GM18502 (cell line): ENCODE measurements at regions not wholly inside any gene's neighbourhood (a gene's known extent, or its start where the extent isn't known, plus 50 kb on each side); places are given as distances from the start of the nearest gene placed in this dataset.
"Not testable (repeated sequence)": the region's sequence is repeated elsewhere in the genome, so short reads cannot be mapped to it uniquely, and the experiment has no call there.

Experiments used
- ATAC-seq: cut with Tn5 transposase; IDR thresholded peaks from one replicate; pipeline ENCODE4 v1.9.1; 2021; ENCODE audit warnings: mild to moderate bottlenecking; ENCODE audit not compliant: unreplicated experiment, poor library complexity

GRCh38 chr5:173667702-173668101 is 51.3 kb upstream of the BOD1 start:
- ATAC-seq: no peak

DNA sequence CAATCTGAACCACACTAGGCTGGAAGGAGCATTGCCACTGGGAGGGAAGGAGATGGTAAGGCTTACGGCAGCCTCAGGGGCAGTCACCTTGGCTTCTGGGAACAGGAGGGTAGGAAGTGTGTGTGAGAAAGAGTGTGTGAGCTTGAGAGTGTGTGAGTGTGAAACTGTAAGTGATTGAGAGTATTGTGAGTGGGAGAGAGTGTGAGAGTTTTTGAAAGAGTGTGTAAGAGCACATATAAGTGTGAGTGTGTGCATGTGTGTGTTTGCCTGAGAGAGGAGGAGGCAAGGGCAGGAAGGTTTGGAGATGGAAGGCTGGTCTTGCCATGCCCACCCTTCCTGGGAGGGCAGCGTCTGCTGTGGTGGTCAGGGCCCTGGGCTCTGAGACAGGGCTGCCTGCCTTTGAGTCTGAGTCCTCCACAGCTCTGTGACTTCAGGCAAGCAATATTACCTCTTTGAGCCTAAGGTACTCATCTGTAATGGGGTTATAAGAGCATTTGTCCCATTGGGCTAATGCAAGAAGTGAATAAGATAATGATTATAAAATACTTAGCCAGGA is 51.9 kb upstream of the BOD1 start:
- no peak for ATAC-seq

DNA sequence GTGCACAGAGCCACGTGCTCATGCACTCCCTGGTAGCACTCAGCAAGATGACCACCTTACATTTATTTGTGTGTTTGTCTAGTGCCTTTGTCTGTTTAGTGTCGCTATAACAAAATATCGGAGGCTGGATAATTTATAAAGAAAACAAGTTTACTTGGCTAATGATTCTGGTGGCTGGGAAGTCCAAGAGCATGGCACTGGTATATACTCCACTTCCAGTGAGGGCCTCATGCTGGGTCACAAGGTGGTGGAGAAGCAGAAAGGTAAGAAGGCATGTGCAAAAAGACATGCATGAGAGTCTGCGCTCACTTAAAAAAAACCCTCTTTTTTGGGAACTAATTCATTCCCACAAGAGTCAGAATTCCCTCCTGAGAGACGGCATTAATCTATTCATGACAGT is 52.5 kb upstream of the BOD1 start:
- no peak for ATAC-seq

DNA sequence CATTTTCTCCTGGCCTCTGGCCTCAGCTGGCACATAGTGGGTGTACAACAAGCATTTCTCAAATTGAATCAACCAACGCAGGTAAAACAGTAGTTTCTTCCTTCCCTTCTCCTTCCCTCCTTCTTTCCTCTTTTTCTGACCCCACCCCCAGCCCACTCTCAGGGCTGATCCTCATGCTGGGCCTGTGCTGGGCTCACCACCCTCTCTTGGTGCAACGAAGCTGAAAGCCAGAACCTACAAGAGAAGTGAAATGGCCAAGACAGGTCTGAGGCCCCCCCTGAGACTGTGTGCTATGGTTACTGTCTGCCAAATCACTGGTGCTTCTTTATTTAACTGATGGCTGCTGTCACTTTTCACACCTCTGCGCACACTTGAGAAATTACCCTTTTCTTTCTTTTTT is 53.0 kb upstream of the BOD1 start:
- no peak for ATAC-seq

- ATAC-seq: no peak
Measured at GRCh38 chr5:173670130-173670651, 53.7 kb upstream of the BOD1 start.

GRCh38 chr5:173670791-173671120 is 54.3 kb upstream of the BOD1 start:
- no peak for ATAC-seq

DNA sequence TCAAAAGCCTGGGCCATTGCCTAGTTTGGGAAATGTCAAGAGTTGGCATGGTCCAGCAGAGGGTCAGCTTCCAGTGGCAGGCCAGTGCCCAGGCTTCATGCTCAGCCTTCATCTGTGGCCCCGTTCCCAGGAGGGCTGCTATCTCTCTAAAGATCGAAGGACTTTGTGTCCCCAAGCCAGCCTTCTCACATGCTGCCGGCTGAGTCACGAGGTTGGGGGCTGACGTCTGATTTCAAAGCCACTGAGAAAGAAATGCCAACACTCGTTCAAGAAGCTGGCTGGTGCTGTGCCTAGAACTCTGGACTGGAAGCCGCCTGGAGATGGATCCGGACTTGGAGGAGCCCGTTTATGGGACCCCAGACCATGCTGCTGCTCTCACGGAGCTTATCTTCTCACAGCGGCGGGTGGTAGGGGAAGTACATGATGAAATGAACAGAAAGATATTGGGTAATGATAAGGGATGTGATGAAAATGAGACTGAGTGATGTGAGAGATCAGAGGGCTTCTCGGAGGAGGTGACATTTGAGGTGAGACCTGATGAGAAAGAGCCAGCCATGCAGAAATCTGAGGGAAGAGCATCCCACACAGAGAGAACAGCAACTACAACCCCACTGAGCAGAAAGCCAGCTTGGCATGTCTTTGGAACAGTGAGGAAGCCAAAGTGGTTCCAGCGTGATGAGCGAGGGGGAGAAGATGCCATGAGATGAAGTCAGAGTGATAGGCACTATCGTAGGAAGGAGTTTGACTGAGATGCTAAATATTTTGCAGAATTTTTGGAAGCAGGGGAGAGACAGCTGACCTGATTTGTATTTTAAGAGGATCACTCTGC is 54.9 kb upstream of the BOD1 start:
- ATAC-seq: no peak

DNA sequence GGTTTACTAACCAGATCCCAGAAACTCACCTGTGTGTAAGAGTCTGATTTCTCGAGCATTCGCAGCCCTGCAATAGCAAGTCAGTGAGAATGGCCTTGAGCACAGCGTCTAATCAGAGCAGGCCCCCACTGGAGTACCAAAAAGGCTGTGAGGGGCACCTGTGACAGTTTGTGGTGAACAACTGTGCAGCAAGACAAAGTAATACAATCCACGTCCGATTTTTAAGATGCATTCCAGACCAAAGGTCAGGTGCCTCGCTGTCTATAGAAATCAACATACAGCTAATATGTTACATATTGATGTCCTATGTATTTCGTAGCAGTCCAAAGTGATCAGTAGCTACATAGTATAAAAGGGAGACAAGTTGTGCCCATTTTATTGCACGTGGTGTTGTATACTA is 55.7 kb upstream of the BOD1 start:
- no peak for ATAC-seq

- no peak for ATAC-seq
Measured at GRCh38 chr5:173672891-173673290, 56.4 kb upstream of the BOD1 start.

DNA sequence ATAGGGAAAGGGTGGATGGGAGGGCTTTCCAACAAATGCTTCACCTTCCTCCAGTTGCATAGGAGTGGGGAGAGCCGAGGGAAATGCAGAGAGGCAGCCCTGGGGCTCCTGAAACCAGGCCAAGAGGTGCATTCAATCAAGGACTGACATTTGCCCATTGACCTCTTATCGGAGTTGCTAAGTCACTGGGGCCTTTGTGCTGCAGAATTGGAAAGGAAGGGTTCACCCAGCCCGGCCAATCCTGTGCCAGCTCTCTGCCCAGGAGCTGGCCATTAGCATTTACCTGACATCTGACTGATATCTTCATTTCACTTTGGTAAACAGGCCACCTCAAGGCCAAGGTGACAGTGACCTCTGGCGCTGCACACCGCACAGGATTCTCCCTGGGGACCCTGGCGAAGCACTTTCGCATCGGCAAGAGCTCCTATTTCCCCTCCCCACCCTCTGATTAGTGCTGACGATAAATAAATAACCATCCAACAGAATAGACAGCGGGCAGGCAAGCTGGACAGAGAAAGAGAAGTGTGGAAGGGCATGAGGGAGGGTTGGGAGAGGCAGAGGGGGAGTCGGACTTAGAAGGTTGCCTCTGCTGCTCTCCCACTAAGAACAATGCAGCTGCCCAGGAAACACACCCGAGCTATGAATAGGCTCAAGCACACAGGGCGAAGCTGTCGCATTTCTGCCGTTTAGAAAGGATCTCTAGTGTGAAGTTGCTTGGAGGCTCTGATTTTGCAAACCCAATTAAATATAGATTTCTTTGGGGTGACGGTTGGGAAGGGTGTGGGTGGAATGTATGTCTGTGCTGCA is 57.0 kb upstream of the BOD1 start:
- no peak for ATAC-seq

- no peak for ATAC-seq
Measured at GRCh38 chr5:173675287-173675996, 59.0 kb upstream of the BOD1 start.

- no peak for ATAC-seq
Measured at GRCh38 chr5:173676375-173676774, 59.9 kb upstream of the BOD1 start.

GRCh38 chr5:173677125-173677672 is 60.7 kb upstream of the BOD1 start:
- no peak for ATAC-seq

- peak; percentile 74 for ATAC-seq
Measured at GRCh38 chr5:173679909-173680630, 63.6 kb upstream of the BOD1 start.

DNA sequence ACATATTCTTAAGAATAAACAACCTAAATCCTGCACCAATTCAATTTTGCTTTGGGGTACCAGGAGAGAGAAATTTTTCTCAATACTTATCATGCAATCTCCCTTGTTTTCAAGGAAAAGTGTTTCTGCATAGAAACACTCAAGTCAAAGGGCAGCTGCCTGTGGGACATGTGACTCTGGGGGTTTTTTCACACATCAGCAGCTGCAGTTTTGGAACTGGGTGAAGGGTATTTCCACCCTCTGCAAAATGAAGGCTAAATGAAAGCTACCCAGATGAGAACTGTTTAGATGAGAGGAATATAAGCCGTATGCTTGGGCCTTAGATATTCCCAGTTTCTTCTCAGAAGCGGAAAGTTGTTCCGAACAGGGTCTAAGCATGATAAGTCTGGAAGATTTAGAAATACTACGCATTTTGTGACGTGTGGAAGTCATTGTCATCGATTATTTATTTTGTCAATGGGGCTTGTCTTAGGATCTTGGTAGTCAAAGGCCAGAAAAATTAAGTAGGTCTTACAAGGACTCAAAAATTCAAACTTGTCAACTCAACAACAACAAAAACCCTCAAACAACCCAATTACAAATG is 64.3 kb upstream of the BOD1 start:
- ATAC-seq: peak; percentile 83

DNA sequence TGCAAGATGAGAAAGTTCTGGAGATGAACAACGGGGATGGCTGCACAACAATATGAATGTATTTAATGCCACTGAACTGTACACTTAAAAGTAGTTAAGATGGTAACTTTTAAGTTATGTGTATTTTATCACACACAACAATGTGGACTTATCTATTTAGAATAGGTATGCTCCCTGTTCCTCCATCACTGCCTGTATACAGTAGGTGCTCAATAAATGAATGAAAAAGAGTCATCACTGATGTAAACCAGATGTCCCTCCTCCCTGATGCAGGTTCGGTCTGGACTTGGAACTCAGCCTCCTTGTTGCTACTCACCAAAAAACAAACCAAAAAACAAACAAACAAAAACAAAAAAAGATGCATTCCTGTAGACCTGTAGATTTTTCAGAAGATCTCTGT is 65.9 kb upstream of the BOD1 start:
- ATAC-seq: no peak

DNA sequence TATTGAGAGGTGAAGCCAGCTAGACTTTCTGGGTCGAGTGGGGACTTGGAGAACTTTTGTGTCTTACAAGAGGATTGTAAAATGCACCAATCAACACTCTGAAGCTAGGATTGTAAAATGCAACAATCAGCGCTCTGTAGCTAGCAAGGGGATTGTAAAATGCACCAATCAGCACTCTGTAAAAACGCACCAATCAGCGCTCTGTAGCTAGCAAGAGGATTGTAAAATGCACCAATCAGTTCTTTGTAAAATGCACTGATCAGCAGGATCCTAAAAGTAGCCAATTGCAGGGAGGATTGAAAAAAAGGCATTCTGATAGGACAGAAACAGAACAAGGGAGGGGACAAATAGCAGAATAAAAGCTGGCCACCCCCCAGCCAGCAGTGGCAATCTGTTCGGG is 68.1 kb upstream of the BOD1 start:
- ATAC-seq: not testable (repeated sequence)

DNA sequence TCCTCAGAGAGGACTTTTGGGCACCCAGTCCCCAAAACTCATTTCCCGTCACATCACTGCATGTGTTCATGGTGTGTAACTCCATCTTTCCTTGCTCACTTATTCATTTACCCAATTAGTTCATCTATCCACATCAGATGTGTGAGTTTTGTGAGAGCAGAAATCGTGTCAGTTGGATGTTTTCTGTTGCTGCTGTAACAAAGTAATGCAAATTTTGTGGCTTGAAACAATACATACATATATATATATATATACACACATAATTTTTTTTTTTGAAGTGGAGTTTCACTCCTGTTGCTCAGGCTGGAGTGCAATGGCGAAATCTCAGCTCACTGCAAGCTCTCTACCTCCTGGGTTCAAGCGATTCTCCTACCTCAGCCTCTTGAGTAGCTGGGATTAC is 70.5 kb upstream of the BOD1 start:
- no peak for ATAC-seq

- no peak for ATAC-seq
Measured at GRCh38 chr5:173688703-173689102, 72.3 kb upstream of the BOD1 start.
